GM21390 (cell line): ENCODE measurements at regions not wholly inside any gene's neighbourhood (a gene's known extent, or its start where the extent isn't known, plus 50 kb on each side); places are given as distances from the start of the nearest gene placed in this dataset.

Experiments
- ATAC-seq: cut with Tn5 transposase; IDR thresholded peaks from one replicate; pipeline ENCODE4 v1.9.1; 2021; ENCODE audit not compliant: unreplicated experiment

DNA sequence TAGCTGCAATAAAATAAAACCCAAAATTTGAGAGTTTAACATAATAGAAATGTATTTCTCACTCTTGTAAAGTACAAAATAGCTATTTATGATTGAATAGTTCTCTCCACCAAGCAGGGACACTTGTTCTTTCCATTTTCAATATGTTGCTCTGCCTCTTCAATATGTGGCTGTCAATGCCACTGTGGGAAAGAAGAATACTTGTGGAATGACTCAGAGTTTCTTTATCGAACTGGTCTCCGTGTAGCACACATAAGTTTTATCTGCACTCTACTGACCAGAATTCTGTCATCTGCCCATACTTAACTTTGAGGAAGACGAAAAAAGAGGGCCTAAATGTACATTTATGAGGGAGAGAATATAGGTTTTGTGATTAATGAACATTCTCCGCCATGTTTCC lies 256.9 kb downstream of the ATXN7L3B start:
- ATAC-seq, result no peak

DNA sequence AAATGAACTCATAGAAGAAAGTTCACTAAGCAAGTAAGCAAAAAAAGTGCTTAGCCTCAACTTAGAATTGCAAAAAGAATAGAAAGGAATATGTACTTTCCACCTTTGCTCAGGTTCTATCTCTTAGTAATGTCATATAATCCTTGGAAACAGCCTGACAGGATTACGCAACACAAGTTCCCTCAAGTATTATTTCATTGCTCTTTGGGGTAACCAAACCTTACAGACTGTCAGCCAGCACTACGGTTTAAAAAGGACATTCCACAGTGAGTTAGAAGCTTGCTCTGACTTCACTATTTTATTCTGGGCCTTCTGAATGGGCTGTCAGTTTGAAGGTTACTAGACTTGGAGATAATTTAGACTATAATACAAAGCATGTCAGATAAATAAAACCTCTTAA lies 264.0 kb downstream of the ATXN7L3B start:
- no peak for ATAC-seq

DNA sequence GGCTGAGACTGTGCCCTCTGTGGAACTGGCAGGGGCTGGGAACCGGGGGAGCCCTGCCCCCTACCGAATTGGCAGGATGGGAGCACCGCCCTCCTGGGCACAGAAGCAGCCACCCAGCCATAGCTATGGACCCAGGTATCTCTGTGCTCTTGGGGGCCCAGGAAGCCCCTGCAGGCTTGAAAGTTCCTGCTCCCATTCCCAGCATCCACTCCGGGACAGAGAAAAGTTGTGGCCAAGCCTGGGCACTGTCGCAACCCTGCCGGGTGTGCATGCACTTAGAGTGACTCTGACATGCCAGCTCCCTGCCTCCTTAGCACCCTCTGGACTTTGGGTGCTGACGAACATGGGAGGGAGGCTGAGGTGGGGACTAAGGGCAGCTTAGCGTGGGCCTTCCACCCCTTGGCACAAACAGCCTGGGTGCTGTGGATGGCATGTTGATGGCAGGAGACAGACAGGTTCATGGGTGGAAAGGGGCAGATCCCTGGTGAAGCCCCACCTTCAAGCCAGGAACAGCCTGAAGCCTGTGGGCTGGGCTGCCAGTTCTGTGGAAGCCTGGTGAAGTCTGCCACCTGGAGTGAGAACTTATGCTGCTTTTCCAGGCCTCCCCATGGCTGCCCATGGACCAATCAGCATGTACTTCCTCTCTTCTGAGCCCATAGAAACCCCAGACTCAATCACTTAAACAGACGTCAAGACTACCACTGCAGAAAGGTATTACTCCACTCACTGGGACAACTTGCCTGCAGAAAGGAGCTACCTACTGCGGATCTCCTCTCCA lies 279.0 kb downstream of the ATXN7L3B start:
- no peak for ATAC-seq

DNA sequence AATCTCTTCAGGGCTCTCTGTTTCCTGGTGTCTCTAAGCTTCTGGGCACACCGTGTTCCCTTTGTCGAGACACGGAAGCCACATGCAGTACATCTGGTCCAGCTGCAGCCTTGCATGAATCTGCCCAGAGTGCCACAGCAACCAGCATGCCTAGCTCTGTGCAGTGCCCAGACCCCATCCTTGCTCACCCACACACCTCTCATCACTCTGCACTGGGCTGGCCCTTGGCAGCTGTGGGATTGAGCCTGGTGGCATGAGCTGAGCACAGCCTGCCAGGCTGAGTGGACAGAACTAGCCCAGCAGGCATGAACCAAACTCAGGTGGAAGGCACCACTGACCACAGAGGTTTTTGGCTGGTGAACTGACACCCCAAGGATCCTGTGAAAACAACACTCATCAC lies 279.9 kb downstream of the ATXN7L3B start:
- no peak for ATAC-seq

DNA sequence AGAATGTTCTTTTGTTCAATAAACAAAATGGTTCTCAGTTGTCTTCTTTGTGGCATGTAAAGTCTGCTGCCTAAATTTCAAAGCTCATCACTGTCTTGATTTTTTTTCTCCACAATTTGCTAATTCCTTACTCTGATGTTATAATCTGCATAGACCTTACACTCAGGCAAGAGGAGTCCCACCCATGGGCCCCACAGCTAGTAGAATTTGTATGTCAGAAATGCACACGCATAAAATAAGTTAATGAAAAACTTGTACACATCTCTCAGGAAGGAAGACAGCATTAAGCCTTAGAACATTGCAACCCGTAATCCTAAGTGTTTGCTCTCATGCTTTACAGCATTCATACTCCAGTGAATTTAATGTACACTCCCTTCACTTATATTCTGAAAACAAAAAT lies 280.8 kb downstream of the ATXN7L3B start:
- ATAC-seq, result no peak

DNA sequence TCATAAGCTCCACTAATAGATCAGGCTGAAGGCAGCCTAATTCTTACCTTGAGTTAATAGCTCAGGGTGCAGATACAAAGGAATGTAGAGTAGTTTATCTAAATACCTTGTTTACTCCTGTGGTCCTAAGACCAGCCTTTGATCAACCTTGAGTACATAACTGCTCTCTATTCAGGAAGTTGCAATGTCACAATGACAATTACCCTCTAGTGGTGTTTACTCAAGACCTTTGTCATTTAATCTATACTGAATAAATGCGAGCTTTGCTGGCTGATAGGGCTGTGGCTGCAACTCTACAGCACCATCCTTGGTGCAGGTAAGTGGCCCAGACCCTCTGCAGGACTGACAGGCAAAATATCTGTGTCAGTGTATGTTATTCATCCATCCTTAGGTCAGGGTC lies 282.7 kb downstream of the ATXN7L3B start:
- no peak for ATAC-seq

DNA sequence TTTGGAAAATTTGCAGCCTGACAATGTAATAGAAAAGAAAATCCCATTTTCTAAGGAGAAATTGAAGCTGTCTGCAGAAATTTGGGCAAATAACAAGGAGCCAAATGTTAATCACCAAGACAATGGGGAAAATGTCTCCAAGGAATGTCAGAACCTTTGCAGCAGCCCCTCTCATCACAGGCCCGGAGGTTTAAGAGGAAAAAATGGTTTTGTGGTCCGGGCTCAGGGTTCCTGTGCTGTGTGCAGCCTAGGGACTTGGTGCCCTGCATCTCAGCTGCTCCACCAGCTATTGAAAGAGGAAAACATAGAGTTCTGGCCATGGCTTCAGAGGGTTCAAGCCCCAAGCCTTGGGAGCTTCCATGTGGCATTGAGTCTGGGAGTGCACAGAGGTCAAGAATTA lies 298.9 kb downstream of the ATXN7L3B start:
- no peak for ATAC-seq

DNA sequence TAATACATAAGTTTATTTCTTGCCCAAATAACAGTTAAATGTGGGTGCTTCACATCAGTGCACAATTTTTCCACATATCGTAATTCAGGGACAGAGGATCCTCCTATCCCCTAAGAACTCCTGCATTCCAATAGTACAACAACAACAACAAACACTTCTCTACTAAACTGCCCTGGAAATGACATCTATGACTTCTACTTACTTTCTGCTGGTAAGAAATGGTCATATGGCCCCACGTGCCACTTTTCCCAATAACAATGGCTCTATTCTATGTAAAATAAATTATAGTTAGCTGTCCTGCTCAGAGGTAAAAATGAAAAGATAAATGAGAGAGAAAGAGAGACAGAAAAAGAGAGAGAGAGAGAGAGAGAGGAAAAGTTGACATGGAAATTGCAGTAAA lies 308.5 kb downstream of the ATXN7L3B start:
- ATAC-seq, result no peak

DNA sequence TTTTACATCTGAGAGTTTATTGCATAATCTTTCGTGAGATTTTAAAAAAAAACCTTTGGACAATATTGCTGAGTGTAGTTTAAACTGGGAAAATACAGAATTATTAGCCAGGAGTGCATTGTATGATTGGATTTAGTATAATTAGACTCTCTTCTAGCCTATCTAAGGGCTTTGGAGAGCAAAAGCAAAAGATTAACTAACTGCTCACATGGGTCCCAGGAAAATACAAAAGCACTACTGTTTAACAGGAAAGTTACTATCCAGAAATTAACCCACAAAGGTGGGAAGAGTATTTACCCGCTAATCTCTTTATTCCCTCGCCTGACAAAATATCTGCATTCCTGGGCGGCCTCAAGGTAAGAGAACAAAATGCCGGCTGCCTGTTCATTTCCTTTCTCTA lies 309.5 kb downstream of the ATXN7L3B start:
- ATAC-seq, result no peak

DNA sequence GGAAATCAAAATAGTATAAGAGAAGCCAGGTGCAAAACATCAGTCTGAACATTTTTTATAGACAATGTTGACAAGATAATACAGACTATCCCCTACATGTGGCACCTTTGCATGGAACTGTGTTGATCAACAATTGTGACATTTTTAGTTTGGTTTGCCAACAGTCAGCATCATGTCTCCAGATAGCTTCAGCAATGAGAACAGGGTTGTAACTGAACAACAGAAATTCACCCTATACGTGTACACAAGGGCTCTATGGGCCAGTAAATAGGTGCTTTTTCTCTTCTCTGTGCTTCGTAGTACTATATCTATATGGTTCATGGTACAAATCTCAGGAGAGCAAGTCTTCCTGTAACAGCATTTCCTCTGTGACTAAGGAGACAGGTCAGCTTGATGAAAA lies 310.4 kb downstream of the ATXN7L3B start:
- ATAC-seq, result no peak

DNA sequence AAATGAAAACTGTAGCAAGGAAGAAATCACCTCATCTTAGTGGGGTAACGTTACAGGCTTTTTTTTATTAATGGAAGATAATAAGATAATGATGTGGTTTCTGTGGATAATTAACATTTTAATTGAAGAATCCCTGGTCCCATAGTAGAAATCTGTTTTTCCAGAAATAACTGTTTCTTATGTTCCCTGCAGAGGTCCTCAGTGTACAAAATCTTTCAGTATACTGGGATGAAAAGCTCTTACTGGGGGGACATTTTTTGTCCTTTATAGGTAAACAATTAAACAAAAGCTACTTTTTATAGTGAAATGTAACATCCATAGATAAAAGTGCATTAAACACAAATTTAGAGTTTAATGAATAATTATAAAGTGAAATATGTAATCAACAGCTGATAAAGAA lies 312.2 kb downstream of the ATXN7L3B start:
- no peak for ATAC-seq

DNA sequence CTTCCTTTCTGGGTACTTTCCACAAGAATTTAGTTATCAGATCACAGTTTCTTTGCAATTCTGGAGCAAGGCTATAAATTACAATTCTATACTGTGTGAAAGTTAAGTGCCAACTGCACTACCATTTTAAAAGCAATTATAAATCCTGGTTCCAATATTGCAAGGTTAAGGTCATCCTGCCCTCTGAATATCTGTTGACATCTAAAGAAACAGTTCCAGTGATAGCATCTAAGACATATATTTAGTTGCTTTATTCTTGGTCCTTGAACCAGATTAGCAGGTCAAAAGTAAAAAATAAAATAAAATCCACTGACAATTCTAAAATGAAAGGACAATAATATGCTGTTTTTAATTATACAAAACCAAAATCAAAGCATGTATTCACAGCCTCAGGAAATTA lies 334.2 kb downstream of the ATXN7L3B start:
- ATAC-seq, result no peak

DNA sequence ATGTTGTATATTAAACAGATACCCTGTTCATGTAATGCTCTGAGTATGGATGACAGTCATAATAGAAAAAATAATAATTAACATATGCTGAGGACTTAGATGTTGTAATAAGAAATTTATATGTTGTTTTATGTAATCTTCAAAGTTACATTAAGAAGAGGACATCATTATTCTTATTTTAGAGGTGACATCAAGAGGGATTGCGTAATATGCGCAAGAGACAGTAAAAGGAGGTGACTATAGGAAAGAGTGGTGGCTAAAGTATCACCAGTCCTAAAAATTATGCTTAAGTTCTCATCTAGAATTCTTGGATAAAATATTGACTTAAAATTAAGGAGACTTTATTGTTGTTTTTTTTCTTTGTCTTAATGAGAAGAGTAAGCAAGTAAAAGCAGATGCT lies 323.9 kb downstream of the KCNC2 start:
- ATAC-seq, result no peak

DNA sequence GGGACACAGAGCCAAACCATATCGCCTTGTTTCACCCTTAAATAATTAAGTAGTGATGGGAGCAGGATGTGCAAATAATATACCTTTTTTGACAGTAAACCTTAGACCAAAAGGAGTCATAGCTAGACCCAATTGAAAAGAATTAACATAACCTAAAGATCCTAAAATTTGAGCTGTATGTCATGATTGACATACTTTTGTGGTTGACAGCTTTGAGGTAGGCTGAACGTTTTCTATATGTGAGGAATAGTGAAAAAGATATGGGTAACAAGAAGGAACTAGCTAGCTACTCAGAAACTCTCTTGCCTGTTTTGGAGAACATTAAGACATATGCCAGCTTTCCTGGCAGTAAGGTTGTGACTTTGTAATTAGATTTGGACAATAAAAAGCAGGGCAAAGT lies 320.6 kb downstream of the KCNC2 start:
- ATAC-seq, result no peak

DNA sequence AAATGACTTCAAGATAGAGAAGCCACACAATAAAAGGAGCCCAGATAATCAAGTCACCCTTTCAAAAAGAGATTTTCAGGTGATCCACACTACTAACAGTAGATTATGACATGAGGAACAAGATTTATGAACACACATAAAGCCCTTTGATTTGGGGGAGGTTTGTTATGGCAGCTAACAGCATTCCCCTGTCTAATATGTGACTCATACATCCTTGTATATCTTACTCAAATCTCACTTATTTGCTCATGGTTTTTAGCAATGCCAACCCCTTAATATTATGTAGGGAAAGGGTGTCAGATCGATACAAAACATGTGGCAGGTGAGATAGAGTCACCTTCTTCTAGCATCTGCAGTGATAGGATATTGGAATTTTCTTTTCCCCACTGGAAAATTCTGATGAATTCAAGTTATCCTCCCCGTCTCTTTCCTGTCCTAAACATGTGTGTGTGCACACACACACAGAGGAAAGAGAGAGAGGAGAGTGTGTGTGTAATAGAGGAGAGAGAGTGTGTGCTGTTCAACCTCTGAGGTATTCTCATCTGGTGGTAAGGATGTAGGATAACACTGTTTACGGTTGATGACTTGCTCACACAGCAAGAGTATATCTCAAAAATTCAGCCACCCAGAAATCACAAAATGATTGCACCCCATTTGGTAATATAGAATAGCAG lies 319.9 kb downstream of the KCNC2 start:
- peak; percentile 52 for ATAC-seq

DNA sequence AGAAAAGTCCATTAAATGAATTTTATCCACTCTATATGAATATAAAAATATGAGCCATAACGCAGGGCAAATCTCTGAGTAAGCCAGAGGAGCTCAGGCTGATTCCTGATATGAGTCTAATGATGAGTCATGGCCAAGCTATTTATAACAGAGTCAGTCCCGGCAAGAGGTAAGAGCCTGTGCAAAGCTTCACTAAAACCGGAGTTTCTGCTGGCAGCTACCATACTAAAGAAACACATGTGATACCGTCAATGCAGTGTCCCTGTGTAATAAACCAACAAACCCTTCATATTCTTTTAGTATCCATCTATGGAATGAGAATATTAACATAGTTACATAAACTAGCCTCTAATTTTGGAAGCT lies 319.4 kb downstream of the KCNC2 start:
- peak; percentile 90 for ATAC-seq

DNA sequence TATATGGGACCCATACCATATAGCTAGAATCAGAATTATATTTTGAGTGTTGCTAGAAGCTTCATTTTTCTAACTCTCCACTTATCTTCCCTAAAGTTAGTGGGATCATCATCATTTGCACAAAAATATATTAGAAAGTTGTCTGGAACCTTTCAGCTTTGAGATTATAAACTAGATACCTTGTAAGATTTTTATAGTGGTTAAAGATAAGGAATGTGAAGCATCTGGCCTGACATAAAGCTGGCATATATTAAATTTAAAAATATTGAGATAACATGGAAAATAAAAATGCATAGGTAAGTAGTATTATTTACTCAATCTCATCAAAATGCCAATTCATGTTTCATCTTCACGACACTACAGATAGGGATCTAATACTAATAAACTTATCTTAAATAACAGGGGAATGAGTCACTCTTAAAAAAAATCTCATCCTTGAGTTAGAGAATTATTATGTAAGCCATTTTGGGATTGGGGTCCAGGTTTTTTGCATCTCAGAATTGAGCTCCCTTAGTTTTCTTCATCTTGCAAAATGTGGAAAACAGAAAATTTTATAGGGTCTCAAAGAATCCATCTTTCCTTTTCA lies 318.5 kb downstream of the KCNC2 start:
- no peak for ATAC-seq

DNA sequence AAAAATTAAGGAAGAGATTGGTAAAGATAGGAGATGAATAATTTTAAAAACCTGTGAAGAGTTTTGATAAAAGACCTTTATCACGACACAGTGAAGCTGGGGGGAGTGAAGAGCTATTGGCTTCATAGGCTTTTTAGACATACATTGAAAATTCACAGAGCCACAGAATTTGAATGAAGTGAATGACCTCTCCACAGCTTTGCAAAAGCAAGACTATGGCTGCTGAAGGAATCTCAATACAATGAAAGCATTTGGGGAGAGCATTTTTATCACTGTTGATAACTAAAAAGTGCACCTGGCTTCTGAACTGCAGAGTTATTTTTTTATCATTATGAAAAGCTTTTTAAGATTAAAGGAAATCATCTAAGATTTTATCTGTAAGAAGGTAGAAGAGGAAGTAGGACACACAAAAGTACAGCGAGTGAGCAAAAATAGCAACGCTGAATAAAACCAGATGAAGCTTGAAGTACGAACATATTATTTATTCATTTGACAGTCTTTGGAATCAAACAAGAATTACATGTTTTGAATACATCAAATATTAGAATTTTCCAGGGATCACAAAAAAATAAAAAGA lies 317.5 kb downstream of the KCNC2 start:
- ATAC-seq, result no peak

DNA sequence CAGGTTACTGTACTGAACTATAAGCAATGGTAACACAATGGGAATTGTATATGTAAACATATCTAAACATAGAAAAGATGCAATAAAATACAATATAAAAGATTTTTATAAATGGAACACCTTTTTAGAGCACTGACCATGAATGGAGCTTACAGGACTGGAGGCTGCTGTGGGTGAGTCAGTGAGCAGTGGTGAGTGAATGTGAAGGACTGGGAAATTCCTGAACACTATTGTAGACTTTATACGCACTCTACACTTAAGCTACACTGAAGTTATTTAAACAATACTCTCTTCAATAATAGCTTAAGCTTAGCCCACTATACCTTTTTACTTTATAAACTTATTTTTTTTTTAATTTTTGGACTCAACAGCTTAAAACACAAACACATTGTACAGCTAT lies 313.5 kb downstream of the KCNC2 start:
- no peak for ATAC-seq

DNA sequence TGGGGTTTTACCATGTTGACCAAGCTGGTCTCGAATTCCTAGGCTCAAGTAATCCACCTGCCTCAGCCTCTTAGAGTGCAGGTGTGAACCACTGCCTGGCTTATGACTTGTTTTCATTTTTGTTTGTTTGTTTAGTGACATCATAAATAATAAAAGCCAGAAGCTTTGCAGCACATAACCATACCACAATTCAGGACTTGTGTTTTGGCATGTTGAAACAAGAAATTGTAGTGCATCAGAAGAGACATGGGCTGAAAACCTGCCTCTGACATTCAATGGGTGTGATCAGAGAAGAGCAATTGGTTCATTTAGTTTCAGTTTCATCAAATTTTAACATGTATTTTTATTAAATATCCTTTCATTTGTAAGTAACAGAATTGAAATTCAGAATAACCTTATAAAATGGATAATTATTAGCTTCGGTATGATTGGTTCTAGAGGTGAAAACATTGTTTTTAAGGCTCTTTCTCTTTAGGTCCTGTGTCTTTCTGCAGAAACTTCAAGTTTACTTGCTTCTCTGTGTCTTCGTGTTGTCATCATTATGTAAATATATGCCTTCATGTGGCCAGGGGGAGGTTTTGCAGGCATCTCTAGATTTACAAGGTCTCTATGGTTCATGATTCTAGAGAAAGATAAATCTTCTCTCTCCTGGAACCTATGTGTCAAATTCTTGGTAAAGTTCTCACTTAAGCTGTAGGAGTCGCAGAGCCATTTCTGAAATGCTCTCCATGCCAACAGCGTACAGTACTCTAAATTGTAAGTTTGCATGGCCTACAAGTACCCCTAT lies 312.0 kb downstream of the KCNC2 start:
- no peak for ATAC-seq

DNA sequence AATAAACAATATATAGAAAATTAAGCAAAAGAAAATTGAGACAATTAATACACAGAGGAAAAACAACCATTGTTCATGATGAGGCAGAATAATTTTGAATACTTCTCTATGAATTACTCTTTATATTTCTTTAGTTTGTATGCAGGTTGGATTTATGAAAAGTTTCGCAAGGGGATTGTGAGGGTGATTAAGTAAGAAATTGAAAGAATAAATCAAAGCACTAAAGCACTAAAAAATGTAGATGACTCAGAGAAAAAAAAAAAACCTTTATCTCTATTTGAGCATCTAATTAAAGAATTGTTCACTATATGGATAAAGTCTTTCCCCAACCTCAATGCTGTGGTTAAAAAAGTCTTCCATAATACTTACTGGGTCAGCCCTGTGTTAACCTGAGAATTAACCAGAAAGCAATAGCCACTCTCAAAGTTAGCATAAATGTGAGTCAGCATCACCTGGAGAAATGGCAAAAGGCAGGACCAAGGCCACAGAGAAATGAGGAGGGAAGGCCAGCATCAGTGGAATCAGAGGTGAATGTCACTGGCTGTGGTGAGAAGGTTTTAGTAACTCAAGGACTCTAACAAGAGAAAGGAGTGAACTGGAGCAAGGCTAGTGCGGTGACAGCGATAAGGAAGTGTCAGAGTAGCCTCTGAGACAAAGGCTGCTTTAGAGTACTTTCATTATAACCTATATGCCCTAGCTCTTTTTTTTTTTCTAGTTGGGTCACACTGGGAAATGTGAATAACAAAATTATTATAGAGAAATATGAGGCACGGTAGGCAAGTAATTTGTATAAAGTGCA lies 310.4 kb downstream of the KCNC2 start:
- no peak for ATAC-seq
